Medulla oblongata (tissue), 1 donor: ENCODE measurements at regions not wholly inside any gene's neighbourhood (a gene's known extent, or its start where the extent isn't known, plus 50 kb on each side); places are given as distances from the start of the nearest gene placed in this dataset.

Experiments used
- DNase-seq: peaks from one replicate; pipeline ENCODE4 v3.0.0-alpha.2; 2015; ENCODE audit errors: extremely low spot score

DNA sequence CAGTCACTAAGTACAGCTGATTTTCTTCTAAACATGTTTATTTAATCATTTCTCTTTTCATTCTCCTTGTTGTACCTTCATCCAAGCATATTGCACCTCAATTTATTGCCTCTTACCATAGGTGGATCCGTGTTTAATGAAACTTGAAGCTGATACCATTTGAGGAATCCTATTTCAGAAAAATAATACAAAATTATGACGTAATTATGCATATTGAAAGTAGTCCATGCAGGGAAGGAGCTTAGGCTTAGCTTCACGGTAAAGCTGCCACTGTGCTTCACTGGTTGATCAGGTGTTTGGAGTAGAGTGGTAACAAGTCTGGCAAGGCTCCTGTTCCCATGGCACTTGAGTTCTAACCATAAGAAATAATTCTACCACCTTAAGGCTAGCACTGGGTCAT is 61.0 kb upstream of the CLEC14A start:
- no peak for DNase-seq

- DNase-seq, result no peak
Measured at GRCh38 chr14:38311655-38312054, 55.8 kb upstream of the CLEC14A start.

- no peak for DNase-seq
Measured at GRCh38 chr14:38310420-38310995, 54.6 kb upstream of the CLEC14A start.

DNA sequence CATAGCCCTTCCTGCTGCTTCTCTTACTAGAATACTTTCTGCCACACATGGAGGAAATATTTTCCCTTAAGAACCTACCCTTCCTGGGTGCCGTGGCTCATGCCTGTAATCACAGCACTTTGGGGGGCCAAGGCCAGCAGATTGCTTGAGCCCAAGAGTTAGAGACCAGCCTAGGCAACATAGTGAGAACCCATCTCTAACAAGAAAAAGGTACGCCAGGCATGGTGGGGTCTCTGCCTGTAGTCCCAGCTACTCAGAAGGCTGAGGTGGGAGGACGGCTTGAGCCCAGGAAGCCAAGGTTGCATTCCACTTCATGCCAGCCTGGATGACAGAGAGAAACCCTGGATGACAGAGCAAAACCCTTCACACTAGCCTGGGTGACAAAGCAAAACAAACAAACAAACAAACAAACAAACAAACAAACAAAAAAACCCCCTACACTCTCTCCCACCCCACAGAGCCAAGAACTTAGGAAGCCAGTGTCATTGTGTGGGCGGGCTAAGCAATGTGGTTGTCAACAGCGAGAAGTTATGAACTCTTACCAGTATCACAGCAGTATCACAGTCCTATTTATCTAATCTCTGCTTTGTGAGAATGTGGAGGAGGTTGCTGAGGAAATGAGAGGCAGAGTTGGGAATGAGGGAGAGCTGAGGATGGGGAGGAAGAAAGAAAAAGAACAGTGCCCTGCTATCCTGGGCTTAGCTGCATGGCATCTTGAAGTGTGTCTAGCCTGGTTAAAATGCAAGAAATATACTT is 53.8 kb upstream of the CLEC14A start:
- no peak for DNase-seq
